GM19035 (cell line): ENCODE measurements at regions not wholly inside any gene's neighbourhood (a gene's known extent, or its start where the extent isn't known, plus 50 kb on each side); places are given as distances from the start of the nearest gene placed in this dataset.
"Not testable (repeated sequence)": the region's sequence is repeated elsewhere in the genome, so short reads cannot be mapped to it uniquely, and the experiment has no call there.

Experiments
- ATAC-seq: cut with Tn5 transposase; IDR thresholded peaks from one replicate; pipeline ENCODE4 v1.9.1; 2021; ENCODE audit not compliant: unreplicated experiment

DNA sequence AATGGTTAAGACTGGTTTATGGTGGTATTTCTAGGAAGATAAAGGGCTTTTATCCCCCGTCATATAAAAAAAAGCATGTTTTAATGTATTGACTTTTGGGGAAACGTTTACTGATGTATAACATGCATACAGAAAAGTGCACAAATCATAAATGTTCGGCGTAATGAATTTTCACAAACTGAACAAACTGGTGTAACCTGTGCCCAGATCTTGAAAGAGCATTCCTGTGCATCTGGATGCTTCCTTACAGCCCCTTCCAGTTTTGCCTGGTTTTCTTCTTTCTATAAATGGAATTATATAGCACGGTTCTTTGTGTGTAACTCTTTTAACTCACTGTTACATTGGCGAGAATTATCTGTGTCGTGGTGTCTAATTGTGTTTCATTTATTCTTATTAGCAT, 693.8 kb upstream of the TBX3 start:
- ATAC-seq = no peak

DNA sequence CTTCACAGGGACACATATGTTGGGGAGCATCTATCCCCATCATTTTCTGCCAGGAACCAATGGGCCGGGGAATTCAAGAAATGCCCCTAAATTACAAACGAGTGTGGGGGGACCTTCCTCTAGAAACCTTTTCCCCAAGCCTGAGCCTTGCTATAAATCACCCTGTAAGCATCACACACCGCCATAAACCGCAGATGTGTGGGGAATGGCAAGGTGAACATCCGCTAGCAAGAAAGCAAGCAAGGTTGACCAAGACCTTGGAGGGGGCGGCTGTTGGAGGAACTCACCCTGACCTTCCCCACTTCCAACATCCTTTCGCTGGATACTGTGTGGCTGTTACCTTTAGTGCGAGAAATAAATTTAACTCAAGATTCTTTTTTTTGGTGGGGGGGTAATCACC, 693.3 kb upstream of the TBX3 start:
- no peak for ATAC-seq

DNA sequence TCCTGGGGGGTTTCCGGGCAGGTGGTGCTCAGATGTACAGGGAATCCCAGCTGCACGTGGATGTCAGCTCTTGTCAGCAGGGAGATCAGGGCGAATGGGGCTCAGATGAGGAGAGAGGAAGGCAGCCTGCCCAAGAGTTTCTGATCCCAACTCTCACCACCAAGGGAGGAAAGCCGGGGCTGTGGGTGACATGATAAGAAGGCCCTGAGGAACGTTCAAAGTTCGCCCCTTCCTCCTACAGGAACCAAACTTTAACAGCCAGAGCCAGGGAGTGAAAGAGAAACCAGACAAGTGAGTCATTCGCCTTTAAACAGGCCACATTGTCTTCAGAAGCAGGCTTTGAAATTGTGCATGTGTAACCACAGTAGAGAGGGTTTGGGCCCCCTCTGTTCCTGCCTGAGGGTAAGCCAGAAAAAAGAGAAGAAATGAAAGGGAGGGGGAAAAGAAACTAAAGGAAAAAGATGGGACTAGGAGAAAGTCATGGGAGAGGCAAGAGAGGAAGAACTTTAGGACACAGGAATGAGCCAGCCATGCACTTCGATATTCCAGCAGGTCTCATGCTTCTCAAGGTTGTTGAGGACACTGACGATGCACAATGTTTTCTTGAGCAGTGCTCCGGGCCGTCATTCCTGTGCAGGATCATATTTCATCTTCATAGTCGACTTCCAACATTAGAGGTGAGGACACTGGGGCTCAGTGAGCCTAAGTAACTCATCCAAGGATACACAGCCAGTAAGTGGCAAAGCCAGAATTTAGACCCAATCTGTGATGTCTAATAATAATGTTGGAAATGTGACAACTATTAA, 691.4 kb upstream of the TBX3 start:
- ATAC-seq = peak; percentile 94

DNA sequence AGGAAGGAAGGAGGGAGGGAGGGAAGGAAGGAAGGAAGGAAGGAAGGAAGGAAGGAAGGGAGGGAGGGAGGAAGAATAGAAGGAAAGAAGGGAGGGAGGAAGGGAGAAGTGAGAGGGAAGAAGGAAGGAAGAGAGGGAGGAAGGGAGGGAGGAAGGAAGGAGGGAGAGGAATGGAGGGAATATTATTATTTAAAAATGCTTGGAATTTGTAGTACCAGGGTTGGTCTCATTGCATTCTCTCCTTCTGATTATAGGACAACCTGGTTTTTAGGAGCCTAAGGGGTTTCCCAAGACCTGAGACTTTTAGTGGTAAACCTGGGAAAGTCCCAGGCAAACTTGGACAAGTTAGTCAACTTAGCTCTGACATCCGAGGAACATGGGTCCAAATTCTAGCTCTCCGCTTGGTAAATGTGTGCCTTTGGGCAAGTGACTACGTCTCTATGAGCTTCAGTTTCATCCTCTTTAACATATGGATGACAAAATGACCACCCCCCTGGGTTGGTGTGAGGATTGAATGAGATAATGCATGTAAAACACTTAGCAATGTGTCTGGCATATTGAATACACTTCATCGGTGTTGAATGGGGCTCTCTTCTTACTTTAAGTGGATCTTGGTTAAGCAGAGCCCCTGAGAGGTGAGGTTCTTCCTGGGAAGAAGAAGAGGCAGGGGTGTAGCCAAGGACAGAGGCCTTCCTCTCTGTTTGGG, 690.7 kb upstream of the TBX3 start:
- no peak for ATAC-seq

DNA sequence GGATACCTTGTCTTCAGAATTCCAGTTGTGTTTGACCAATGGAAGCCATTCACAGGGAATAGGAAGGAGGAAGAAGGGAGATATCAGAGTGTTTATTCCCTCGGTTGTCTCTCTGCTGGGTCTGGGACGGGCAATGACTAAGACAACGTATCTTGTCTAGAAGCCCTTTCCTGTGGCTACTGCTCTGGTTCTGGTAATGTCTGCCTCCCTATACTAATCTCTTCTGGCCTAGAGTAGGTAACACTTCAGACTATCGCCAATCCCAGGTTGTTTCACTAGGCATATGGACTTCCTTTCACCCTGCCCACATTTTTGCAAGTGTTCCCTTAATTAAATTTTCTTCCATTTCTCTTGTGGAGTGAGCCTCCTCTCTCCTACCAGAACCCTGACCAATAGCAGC, 687.7 kb upstream of the TBX3 start:
- no peak for ATAC-seq

DNA sequence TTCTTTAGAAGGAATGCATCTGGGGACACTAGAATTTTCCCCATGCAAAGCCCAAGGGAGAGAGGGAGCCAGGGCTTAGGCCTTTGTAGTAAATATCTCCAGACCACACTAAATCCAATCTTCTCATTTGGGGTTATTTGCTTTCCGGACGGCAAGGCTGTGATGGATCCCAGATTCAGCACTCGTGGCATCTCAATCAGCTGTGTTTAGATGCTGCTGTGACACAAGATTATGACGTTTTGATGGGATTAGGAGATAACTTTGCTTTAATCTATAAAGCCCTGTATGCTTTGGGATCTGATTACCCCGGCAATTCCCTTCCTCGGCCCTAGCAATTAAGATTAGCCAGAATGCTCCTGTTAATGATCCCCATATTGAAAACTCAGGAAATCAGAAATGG, 686.7 kb upstream of the TBX3 start:
- no peak for ATAC-seq

DNA sequence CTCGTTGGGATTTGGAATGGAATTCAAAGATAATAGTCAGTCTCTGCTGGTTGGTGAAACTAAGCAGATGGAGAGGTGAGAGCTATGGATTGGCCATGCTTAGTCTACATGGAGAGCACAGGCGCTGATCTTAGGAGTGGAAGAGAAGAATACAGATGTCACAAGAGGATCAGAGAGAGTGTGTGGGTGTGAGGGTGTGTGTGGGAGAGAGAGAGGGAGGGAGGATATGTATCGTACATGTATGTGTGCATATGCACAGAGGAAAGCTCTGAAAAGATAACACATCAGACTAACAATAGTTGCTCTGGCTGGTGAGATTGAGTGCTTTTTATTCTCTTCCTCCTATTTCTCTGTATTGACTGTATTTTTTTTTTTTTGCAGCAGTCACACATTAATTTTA, 686.2 kb upstream of the TBX3 start:
- ATAC-seq = no peak

DNA sequence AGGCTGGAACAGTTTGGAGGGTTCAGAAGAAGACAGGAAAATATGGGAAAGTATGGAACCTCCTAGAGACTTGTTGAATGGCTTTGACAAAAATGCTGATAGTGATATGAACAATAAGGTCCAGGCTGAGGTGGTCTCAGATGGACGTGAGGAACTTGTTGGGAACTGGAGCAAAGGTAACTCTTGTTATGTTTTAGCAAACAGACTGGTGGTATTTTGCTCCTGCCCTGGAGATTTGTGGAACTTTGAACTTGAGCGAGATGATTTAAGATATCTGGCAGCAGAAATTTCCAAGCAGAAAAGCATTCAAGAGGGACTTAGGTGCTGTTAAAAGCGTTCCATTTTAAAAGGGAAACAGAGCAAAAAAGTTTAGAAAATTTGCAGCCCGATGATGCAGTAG, 682.3 kb upstream of the TBX3 start:
- ATAC-seq = not testable (repeated sequence)

DNA sequence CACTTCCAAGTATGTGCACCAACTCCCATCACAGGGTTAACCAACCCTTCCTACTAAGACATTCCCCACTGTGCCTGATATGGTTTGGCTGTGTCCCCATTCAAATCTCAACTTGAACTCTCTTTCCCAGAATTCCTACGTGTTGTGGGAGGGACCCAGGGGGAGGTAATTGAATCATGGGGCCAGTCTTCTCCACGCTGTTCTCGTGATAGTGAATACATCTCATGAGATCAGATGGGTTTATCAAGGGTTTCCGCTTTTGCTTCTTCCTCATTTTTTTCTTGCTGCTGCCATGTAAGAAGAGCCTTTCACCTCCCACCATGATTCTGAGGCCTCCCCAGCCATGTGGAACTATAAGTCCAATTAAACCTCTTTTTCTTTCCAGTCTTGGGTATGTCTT, 681.8 kb upstream of the TBX3 start:
- ATAC-seq = not testable (repeated sequence)

DNA sequence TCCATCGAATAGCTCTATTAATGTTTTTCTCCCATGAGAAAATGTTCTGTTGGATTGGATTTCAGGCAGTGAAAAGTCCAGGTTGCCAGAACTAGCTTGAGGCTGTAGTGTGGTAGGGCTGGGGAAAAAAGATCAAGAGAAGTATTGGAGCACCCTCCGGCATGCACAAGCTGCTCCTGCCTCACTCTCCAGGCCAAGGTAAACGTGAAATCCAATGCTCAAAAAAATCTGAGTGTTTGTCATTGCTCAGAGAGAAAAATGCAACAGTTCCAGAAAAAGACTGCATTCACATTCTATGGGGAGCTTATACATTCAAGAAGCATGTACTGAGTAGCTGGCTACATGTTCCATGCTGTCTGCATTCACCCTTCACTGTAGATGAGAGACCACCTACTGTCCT, 680.9 kb upstream of the TBX3 start:
- ATAC-seq = no peak

DNA sequence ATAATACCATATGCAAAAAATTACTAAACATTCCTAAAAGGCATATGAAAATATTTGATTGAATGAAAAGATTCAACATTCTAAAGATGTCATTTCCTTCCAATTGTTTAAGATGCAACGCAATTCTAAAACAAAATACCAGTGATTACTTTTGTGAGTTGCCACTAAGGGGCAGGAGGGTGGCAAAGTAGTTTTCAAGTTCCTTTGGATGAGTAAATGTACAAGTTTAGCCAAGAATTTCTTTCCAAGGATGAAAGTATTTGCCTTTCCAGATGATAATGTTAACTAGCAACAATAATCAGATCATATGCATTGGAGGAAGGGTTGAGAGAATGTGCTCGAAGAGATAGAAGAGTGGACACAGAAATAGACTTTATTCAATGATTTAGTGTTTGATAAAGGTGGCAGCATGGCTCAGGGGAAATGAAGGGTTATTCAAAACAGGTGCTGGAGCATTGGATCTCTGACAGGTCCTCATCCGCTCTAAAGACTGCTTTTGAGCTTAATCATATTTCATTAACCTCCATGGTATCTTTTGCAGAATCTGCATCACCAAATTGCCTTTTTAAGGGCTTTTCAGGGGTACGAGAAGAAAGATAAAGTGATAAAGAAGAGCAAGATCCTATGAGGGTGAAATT, 678.5 kb upstream of the TBX3 start:
- ATAC-seq = no peak

DNA sequence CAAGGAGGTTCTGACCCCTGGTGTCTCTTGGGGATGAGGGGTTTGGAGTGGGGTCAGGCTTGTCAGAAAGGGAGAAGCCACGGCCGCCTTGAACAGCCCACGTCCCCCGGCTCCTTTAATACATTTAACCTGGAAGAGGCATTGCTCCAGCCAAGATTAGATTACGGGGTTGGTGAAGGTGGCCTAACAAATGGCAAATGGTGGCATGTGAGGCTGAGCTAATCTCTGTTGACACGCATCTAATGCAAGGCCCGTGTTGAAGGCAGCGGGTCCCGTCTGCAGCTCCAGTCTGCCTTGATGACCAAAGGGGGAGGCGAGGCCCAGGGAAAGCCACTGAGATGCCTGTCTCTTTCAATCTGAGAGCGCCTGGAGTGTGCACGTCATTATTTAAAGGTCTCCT, 673.7 kb upstream of the TBX3 start:
- ATAC-seq = no peak

DNA sequence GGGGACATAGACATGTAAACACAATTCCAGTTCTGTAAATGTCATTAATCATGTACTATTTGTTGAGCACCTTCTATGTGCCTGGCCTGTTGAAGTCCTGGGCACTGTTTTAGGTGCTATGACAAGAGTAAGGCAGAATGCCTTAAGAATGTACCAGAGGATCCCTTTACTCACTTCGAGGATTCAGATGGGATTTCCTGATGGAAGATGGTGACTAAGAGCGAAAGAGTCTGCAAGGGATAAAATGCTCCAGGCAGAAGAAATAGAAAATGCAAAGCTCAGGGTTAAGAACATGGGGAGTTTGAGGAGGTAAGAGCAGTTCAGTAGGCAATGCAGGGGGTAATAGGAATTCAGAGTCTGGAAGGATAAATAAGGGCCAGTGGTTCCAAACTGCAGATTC, 671.3 kb upstream of the TBX3 start:
- ATAC-seq = no peak

DNA sequence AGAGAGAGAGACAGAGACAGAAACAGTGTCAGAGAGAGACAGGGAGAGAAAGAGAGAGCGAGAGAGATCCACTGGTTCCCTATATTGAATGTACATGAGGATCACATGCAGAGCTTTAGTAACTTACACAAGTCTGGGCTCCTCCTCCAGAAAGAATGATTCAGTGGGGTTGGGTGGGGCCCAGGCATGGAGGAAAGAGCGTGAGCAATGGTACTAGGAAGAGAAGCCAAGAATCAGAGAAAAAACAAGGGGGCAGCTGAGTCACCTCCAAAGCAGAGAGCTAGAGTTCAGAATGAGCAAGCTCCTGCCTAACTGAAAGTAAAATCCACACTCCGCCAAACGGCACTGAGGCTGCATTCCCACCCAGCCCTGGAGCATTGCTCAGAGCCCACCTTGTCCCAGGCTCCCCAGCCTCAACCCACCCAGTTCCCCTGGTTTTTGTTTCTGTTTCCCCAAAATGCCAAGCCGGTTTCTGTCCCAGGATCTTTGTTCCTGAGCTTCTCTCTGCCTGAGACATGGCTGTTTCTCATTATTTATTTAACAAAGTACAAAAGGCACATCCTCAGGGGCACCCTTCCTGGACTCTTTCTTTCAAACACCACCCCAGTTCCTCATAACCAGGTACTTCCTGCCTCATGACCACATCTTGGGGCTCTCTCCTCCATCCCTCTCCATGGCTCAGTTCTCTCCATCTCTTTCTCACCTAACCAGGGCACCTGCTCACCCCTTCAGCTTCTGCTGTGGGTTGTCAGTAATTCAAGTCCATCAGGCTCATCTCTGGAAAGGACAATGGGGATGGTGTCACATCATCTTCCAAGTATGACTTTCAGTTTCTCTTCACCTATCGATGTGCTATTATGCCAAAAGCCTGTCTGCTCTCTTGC, 670.3 kb upstream of the TBX3 start:
- ATAC-seq = peak; percentile 67

DNA sequence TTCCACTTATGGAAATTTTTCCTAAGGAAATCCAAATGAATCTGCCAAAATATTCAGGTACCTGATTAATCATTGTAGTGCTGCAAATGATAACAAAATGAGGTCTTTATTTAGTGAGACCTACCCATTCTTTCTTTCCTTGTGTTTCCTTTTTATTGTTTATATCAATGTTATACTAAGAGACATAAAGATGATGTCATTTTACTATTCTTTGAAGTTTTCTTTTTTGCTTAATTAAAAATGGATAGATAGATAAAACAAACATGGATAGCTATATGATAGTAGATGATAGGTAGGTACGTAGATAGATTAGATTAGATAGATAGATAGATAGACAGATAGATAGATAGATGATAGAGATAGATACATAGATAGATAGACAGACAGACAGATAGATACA, 669.5 kb upstream of the TBX3 start:
- no peak for ATAC-seq

DNA sequence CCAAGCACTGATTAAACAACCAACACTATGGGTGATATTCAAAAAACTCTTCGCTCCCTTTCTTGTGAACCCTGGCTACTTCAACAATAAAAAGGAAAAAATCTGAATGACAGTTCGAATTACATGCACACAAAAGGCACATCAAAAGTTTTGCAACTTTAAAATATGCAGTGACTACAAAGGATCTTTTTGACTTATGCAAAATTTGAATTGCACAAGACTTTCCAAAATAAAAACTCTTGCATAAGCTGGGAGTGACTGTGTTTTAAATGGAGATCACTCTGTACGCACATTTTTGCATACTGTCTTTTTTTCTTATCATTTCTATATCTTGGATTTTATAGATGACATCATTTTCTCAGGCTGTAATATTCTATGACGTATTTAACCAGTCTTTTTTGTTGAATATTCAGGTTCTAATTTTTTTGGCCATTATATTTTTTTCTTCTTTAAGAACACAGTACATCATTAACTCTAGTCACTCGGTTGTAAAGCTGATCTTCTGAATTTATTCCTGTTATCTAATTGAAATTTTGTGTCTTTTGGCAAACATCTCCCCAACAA, 667.6 kb upstream of the TBX3 start:
- ATAC-seq = no peak

DNA sequence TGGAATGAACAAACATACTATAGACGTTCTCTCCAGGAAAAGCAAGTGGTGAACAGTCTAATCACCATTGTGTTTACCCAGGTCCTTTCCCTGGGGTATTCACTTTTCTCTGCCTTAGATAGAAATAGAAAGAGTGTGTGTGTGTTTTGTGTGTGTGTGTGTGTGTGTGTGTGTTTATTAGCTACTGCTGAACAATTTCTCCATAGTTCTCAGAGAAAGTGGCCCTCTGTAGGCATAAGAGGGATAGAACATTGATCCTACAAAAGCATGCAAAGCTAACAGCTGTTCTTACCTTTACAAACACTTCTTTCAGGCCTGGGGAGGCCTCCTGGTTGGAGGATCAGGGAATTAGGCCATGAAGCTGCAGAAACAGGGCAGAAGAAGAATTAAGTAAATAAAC, 665.7 kb upstream of the TBX3 start:
- no peak for ATAC-seq

DNA sequence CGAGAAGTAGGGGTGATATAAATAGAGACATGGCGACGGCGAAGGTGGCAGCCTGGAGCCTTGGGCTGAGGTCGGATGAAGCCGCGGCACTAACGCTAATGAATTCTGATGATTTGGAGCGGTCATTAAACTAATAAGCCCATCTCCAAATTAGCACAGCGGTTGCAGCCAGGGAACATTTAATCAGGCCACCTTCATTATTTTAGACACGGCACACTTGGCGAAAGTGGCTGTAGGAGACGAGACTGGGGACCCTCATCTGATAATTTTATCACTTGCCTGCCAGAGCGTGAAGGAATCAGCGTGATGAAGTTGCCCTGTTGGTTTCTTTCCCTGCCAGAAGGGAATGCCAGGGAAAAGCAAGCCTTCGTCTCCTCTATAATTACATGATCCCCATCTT, 664.3 kb upstream of the TBX3 start:
- no peak for ATAC-seq

DNA sequence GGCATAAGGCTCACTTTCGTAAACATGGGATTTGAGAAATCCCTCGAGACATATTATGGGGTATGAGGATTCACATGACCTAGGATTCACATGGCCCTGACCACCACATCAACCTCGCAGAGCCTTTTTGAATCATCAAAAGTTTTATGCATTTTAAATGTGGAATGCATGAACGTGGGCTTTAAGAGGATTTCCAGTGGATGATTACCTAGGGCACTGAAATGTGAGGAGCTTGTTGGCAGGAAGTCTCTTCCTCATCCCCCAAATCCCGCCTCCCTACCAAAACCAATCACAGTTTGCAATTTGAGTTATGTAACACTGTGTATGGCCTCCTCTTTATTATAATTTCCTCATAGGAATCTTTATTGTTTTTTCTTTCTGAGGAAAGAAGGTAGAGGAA, 659.6 kb upstream of the TBX3 start:
- ATAC-seq = no peak

DNA sequence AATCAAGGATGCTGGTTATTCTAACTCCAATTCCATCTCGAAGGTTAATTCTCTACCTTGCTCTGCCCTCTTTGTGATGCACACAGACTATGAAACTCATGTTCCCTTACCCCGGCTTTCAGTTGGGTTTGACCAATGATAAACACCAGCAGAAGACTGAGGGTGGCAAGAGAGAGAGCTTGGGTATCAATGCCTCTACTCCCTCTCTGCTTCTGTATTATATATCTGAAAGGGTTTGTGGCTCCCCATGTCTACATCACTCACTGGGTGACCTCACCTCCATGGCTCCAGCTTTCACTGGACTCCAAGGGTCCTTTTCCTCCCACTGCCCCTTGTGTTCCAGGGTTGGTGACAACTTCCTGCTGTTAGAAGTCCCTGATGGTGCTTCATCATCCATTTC, 659.0 kb upstream of the TBX3 start:
- ATAC-seq = no peak

DNA sequence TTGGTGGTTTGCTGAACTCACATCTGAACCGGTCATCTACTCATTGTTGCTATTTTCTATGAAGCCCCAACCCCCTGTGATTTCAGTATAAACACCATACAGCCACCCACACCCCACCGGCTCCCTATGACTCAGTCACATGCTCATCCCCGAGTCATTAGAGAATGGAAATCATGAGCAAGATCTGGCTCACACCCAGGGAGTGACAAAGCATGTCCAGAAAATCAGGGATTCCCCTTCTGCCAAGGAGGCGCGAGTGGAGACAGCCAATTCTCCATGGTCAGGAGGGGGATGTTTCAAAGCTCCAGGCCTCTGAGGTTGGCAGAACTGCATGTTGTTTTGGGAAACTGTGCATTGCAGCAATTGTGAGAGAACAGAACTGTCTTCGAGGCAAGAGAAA, 657.5 kb upstream of the TBX3 start:
- ATAC-seq = no peak
